ENCODE measurements at regions not wholly inside any gene's neighbourhood (a gene's known extent, or its start where the extent isn't known, plus 50 kb on each side); places are given as distances from the start of the nearest gene placed in this dataset.

DNA sequence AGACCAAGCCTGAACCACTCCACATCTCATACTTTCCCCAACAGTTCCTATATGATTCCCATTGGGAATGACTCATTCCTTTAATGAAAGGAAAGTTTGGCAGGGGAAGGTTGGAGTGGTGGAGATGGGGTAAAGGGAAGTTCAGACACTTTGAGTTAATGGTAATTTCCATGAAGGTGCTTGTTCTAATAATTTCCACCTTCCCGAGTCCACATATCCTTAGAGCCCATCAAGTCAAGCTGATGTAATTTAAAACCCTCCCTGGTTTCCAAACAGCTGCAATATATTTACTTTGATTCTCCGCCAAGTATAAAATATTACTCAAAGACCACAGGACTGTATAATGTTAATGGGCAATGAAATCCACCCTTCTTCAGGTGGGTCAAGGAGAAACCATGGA is 95.0 kb upstream of the GALNT15 start:
- DNase-seq, result no peak

DNA sequence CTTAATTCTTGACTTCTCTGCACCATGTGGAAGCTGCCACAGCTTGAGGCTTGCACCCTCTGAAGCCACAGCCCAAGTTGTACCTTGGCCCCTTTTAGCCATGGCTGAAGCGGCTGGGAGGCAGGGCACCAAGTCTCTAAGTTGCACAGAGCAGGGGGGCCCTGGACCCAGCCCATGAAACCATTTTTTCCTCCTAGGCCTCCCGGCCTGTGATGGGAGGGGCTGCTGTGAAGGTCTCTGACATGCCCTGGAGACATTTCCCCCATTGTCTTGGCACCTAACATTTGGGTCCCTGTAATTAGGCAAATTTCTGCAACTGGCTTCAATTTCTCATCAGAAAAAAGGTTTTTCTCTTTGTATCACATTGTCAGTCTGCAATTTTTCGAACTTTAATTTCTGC is 92.8 kb upstream of the GALNT15 start:
- no peak for DNase-seq

DNA sequence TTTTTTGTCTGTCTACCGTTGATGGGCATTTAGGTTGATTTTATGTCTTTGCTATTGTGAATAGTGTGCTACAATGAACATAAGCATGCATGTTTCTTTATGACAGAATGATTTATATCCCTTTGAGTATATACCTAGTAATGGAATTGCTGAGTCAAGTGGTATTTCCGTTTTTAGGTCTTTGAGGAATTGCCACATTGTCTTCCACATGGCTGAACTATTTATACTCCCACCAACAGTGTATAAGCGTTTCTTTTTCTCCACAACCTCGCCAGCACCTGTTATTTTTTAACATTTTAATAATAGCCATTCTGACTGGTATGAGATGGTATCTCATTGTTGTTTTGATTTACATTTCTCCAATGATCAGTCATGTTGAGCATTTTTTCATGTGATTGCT is 89.6 kb upstream of the GALNT15 start:
- no peak for DNase-seq

DNA sequence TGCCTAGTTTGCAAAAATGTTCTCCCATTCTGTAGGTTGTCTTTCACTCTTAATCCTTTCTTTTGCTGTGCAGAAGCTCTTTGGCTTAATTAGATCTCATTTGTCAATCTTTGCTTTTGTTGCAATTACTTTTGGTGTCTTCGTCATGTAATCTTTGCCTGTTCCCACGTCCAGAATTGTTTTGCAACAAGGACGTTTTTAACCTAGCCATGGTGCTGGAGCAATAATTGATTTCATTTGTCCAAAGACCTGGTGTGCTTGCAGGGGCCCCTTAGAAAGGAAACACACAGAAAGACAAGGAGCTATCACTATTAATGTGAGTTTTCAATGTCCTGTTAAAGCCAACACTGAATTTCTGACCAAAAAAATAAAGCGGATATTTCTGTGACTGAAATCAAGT is 89.1 kb upstream of the GALNT15 start:
- no peak for DNase-seq

DNA sequence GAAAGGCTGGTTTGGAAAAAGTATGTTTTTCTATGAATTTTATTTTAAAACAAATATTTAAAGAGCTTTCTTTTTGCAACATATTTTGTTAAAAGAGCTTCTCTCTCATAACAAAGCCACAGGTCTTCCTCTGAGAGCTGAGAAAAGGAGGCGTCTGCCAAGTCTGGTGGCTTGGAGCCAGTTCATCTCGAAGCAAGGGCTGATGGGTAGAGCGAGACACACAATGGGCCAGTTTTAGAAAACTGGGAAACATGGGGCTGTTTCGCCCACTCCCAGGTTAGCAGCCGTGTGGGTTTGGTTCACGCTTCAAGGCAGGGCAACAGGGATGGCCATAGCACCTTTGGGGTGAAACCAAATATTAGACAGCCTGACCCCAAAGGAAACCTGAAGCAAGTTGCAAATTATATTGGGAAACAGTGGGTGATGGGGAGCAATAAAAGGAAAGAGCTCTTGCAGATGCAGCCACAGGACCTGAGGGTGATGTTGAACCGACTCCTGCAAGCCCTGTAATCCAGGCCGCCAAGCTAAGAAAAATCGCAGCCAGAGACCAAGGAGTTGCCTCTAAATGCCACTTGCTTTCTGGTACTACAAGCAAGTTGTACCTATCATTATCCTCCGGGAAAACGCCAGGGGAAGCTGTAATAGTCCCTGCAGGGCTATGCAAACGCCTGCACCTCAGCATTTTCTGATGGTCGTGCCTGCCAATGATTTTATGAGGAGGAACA is 88.4 kb upstream of the GALNT15 start:
- no peak for DNase-seq

DNA sequence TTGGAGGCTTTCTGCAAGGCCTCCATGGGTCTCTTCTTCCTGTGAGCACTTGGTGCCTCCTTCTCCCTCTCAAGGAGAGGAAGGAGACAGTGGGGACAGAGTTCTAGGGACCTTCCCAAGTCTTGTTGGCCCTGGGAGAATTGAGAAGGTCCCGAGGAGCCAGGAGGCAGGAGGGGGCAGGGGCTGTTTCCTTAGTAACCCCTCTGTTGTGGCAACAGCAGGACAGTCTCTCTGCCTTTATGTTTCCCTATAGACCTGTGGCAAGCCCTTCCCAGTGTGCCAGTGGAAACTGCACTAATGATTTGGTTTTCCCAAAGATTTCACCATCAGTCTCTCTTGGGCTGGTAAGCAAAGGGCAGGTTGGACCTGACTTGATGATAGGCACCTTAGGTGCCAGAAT is 87.8 kb upstream of the GALNT15 start:
- DNase-seq, result no peak

DNA sequence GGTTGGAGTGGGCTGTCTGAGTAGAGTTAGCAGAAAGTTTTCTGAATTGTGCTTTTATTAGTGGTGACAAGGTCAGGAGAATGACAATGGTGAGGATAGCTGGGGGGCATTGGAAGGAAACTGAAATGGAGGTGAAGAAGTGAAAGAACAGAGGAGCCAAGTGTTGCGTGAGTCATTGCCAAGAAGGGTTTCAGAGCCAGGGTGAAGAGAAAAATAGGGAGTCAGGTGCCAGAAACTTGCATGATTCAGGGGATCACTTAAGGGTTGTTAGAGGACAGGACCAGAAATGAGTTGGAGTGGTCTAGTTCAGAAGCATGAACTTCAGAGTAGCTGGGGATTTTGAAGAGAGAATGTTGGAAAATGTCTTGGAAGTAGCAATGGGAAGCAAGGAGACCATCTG is 86.0 kb upstream of the GALNT15 start:
- DNase-seq, result no peak

DNA sequence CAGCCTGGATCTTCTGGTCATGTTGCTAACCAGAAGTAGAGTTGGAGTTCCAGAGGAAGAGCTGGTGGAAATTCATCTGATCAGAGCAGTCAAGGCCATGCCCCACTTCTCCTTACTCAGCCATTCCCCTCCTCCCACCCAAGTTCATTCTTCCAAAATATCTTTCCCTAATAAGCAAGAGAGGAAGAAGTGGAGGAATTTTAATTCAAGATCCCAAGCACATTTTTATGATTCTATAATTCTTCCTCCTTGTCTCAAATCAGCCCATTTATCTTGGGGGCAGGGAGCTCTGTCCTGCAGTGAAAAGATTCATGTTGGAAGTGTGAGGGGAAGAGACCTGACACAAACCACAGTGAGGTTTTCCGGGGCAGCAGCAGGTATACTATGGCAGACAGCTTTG is 85.0 kb upstream of the GALNT15 start:
- DNase-seq, result no peak

DNA sequence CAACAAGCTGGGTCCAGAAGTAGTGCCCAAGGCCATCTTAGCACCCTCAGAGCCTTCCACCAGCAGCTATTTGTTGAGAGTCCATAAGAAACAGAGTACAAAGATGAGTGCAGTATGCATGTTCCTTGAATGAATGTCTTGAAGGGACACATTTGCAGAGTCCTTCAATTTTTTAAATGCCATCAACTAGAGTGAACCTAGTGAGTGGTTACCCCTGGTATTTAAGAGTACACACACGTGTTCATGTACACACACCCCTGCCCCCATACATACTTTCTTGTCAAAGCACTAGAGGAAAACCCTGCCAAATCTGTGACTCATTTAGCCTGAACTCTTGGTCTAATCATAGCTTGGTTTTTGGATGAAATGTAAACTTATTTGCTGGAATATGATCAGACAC is 84.5 kb upstream of the GALNT15 start:
- no peak for DNase-seq

DNA sequence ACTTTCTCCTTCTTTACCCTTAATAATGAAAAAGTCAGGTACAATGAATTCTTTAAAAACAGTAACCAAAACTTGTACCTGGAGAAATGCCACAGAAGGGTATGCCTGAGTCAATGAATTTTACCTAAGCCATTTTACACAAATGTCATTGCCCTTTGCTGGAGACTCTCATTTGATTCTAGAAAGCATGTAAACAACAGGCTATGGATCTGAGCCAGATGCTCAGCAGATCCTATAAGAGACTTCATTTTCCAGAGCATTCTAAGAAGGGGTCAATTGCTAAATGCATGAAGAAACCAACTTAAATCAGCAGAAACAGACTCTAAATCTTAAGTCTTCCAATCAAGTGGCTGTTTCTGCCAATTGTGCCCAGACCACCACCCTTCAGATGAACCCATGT is 83.8 kb upstream of the GALNT15 start:
- DNase-seq, result no peak

DNA sequence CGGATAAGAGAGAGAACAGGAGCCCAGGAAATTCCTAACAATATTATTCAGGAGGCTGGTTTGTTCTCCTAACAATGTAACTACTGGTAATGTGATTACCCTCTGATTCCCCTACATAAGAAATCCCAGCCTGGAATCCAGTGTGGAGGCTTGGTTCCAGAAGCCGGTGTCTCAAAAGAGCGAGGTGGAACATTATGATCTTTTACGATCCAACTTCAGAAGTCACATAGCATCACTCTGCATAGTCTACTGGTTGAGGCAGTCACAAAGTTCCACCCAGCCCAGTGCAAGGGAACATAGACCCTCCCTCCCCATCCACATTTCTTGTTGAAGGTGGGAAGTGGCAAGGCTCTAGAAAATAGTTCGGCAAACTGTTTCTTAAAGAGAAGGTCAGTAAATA is 81.6 kb upstream of the GALNT15 start:
- DNase-seq, result no peak

DNA sequence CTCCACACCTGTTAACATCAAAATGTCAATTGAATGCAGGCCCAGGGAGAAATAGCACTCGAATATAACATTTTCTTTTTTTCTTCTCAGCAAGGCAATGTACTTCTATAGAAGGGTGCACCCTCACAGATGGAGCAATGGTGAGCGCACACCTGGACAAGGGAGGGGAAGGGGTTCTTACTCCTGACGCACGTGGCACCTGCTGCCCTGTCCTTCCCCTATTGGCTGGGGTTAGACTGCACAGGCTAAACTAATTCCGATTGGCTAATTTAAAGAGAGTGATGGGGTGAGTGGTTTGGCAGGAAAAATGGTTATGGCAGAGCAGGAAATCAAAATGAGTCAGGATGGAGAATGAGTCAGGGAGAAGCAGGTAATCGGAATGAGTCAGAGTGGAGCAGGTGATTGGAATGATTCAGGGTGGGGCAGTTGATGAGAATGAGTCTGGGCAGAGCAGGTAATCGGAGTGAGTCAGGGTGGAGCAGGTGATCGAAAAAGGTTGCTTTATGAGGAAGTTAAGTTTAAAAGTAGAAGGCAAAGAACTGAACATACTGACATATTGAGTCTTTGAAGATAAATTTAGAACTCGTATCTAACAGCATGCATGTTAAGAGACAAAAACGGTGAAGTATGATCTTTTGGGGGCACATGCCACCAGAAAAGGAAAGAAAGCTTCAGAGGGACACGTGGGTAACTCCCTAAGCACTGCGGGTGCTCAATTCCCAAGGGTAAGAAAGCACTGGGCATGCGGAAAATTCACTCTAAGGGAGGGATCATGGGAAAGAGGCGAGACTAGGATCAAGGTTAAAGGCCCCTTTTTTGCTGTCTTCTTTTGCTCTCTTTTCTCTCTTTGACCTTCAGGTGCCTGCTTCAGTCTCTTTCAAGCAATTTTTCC is 72.9 kb upstream of the GALNT15 start:
- DNase-seq, result no peak

DNA sequence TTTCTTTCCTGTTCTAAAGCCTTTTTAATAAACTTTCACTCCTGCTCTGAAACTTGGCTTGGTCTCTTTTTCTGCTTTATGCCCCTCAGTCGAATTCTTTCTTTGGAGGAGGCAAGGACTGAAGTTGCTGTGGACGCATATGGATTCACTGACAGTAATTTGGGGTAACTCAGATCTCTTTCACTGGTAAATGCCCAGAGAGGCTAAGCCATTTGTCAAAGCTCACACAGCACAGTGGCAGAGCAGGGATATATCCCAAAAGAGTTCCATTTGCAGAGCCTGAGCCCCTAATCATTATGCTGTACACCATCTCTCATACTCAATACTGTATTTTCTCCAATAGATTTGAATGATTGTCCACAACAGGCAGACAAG is 72.3 kb upstream of the GALNT15 start:
- DNase-seq, result no peak

DNA sequence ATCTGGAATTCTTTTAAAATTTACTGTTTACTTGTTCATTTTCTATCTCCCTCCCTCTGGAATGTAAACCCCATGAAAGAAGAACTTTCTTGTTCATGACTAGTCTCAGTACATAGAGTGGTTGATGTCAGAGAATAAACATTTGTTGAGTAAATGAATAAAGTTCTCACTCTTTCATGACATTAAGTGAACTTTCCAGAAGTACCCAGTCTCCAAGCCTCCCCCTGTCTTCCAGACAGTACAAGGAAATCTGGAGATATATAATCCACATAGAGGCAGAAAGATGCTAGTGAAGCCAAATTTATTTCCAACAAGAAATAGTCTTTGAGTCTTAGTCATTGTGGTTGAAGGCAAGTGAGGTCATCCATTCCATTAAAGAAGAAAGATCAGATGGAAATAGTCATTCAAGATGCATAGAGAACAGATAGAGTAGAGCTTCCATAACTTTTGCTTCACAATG is 71.5 kb upstream of the GALNT15 start:
- DNase-seq, result no peak

DNA sequence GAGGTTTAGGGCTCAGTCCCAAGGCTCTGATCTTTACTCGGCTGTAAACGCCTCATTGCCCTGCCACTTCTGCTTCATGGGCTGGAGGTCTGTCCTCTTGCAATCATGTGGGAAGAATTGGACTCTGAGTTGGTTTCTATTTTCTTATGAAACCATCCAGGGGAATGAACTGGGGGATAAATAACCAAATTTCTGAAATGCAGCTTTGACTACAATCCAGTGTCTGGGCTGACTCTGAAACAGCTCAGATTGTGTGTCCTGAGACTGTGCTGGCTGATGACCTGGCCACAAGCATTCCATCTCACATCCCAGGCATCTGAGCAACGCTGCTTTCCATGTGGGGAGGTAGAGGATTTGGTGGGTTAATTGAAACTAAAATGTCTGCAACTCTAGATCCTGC is 71.0 kb upstream of the GALNT15 start:
- no peak for DNase-seq

DNA sequence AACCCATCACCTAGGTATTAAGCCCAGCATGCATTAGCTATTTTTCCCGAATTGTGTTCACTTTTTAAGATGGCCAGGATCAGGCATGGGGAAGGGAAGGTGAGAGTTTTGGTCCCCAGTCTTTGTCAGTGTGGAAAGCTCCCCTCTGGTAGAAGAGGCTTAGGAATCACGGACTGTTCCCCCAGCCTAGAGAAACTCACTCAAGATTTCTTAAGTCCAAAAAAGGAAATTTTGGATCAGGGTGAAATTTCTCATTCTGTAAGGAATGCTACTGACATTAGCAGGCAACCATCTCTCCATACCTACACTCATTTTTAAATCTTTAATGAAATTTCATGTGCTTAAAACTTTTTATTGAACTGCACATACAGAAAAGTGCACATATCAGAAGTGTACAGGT is 70.3 kb upstream of the GALNT15 start:
- no peak for DNase-seq

DNA sequence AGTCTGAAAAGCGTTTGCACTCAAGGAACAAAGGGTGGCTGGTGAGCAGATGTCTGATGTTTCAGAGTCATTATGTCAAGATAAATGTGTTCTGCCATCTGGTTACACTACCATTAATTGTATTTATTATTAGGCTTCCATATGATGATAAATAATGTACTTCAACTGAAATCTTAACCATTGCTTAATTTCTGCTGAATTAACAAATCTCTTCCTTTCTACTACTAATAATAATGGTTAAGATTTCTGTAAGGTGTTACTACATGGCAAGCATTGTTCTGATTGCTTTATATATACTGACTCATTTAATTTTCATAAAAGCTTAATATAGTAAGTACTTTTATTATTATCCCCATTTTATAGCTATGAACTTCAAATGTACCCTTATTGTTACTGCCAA is 68.4 kb upstream of the GALNT15 start:
- DNase-seq, result no peak

DNA sequence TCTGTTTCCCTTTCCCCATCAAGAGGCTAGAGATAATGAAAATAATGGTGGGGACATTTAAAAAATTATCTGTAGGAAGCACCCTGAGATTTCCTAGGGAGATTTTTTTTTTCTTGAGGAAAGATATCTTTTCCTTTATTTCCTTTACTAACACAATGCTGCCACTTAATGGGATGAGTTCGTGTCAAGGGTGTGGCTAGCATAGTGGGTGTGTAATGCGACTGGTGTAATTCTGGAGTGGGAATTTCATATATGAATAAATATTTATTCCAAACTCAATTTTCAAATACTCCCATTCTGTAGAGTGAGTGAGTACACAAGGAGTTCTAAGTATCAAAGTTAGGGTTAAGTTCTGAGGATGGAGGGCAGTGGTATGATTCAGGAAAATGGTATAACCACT is 66.1 kb upstream of the GALNT15 start:
- no peak for DNase-seq

DNA sequence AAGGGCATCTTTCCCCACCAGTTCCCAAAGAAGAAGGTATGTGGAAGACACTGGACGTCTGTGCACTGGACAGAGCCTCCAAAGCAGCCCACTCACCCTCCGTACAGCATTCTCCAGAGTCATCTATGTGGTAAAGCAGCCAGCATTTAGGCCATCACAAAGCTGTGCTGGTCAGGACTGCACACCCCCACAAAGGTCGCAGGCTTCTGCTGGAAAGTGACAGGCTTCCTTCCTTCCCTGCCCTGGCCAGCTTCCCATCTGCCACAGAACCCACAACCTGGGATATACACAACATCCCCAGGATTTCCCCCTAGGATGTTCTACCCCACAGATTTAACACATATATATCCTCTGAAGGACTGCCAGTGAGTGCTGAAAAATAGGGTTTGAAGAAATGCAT is 64.6 kb upstream of the GALNT15 start:
- no peak for DNase-seq

DNA sequence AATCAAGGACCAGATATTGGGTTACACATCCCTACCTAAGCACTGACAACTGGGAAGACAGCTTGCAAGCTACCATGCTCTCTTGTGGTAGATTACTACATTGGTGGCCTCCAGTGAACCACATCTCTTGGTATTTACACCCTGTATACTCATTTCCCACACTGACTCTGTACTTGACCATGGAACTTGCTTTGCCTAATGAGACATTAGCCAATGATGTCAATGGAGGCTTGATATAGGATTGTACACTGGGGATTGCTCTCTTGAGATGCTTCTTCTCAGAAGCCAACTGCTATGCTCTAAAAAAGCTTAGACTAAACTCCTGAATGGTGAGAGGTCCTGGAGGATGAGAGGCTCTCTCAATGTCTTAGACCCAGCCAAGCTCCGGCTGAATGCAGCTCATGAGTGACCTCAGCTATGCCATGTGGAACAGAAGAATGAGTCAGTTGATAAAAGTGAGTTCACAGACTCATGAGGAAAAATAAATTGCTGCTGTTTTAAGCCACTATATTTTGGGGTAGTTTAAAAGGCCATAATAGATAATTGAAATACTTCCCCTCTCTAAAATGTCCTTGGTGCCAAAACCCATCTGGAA is 61.5 kb upstream of the GALNT15 start:
- no peak for DNase-seq

DNA sequence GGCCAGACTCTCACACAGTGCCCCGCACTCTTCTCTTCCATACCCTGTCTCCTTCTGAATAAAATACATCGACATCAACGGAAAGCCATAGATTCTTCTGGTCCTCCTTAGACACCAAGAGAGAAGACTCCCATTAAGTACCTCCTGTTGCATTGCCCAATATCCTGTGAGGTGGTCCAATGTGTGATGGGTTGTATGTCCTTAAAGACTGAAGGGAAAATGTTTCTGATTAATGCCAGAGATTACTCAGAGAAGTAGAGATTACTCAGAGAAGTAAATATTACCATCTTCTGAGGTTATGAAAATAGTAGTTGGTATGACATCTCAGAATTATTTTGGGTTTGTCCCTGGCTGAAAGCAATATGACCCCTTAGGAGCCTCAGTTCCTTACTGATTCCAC is 60.8 kb upstream of the GALNT15 start:
- DNase-seq, result no peak

DNA sequence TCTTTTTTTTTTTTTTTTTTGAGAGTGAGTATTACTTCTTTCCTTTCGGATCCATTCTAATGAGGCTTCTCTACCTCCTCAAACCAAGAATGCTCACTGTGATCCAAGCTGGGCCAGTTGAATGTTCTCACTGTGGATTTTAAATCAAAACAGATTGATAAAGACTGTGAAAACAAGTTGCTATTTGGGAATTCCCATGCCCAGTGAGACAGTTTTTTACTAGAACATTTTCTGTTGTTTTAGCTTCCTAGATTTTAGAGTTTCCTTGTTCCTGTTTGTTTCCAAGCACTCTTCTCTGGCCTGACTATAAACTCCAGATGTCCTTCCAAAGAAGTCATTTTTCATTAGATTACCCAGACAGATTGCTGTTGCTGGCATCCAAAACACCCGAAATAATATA is 60.1 kb upstream of the GALNT15 start:
- DNase-seq, result no peak

DNA sequence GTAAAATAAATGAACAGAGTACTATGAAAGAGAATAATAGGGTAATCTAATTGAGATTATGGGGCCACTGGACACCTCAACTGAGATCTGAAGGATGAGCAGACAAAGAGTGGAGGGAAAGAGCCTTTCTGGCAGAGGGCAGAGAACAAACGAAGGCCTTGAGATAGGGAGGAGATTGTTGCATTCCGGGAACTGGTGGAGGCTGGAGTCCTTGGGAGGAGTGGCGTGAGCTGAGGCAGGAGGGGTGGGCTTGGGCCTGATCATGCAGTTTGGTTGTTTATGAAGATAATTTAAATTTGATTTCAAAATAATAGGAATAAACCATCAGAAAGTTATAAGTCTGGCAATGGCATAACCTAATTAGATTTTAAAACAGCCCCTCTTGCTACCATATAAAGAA is 59.5 kb upstream of the GALNT15 start:
- no peak for DNase-seq

DNA sequence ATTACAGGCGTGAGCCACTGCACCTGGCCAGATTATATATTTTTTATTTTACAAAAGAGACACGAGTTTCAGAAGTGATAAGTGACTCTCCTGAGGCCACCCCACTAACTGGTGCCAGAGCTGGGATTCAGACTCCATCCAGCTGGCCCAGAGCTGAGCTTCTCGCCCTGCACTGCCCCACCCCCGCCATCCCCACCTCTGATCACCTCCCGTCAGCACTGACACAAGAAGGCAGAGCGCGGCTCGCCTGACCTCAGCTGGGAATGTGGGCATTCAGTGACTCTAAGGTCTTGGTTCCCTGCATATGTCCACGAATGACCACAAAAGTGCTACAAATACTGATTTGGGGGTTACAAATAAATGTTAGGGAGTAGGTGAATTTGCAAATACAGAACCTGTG is 56.1 kb upstream of the GALNT15 start:
- DNase-seq, result no peak

All from stimulated activated CD4-positive, alpha-beta T cell treated with anti-CD3 and anti-CD28 coated beads, Interleukin-4, amount 100 ng/mL, for 1 hour (primary cell).